Spleen (tissue), 7 donors: ENCODE measurements at regions not wholly inside any gene's neighbourhood (a gene's known extent, or its start where the extent isn't known, plus 50 kb on each side); places are given as distances from the start of the nearest gene placed in this dataset.

Experiments
- POLR2A ChIP-seq, 3 donors: fragments of 450-650 bp; IDR thresholded peaks; one replicate each; pipeline ENCODE4 v1.5.1; 2017; ENCODE audit warnings: antibody characterized with exemption in 3 of 3, mild to moderate bottlenecking in 1 of 3
- TF ChIP-seq, protein P1 (sequence below), 11 experiments: fragments of 200-600 bp in 7 of 11; fragments of 450-650 bp in 4 of 11; sonication (generic) in 4 of 11; IDR thresholded peaks in 8 of 11; conservative IDR thresholded peaks in 3 of 11; 1 replicate in 7 of 11; 2 replicates in 4 of 11; pipeline versions ENCODE4 v1.4.0 to v1.8.0; 2016 to 2021; ENCODE audit warnings: antibody characterized with exemption in 11 of 11, inconsistent platforms in 4 of 11, mild to moderate bottlenecking in 1 of 11
- donor health status: DM: no; HTN: no; CAD: no; lungs with moderate emphysema.
- donor health status: DM: no; HTN: no; CAD: no.
- donor health status: DM: no; HTN: no; CAD: no.

DNA sequence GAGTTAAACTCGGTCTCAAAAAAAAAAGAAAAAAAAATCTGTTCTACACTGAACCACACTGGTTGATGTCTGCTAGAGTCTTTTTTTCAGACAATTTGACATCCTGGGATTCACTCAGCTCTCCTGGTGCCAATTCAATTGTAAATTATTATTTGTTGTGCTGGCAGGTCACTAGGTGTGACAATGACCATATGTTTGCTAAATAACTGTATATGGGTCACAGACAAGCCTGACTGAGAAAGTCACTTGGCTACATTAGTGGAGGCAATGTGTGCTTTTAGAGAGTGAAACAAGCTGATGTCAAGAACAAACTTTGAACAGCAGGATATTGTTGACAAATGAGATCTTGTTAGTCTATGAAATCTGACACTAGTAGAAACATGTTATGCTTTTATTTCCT, 1379.1 kb downstream of the ZPLD1 start:
- TF ChIP-seq, protein P1, sequence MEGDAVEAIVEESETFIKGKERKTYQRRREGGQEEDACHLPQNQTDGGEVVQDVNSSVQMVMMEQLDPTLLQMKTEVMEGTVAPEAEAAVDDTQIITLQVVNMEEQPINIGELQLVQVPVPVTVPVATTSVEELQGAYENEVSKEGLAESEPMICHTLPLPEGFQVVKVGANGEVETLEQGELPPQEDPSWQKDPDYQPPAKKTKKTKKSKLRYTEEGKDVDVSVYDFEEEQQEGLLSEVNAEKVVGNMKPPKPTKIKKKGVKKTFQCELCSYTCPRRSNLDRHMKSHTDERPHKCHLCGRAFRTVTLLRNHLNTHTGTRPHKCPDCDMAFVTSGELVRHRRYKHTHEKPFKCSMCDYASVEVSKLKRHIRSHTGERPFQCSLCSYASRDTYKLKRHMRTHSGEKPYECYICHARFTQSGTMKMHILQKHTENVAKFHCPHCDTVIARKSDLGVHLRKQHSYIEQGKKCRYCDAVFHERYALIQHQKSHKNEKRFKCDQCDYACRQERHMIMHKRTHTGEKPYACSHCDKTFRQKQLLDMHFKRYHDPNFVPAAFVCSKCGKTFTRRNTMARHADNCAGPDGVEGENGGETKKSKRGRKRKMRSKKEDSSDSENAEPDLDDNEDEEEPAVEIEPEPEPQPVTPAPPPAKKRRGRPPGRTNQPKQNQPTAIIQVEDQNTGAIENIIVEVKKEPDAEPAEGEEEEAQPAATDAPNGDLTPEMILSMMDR (IDR thresholded peaks at IDR 0.05 in 8 of 11, conservative IDR thresholded peaks at IDR 0.05 in 3 of 11): no peak
- no peak for TF ChIP-seq POLR2A (IDR thresholded peaks at IDR 0.05)
